Globus pallidus (tissue), 1 donor: ENCODE measurements at regions not wholly inside any gene's neighbourhood (a gene's known extent, or its start where the extent isn't known, plus 50 kb on each side); places are given as distances from the start of the nearest gene placed in this dataset.
"Not testable (repeated sequence)": the region's sequence is repeated elsewhere in the genome, so short reads cannot be mapped to it uniquely, and the experiment has no call there.

Source experiments
- DNase-seq: peaks from one replicate; pipeline ENCODE4 v3.0.0-alpha.2; 2015; ENCODE audit warnings: low spot score

- no peak for DNase-seq
Observed at GRCh38 chr12:67082221-67082620, 186.9 kb upstream of the CAND1 start.

GRCh38 chr12:67085699-67086098 lies 183.5 kb upstream of the CAND1 start:
- DNase-seq: no peak

GRCh38 chr12:67086116-67086515 lies 183.0 kb upstream of the CAND1 start:
- no peak for DNase-seq

GRCh38 chr12:67088401-67089118 lies 180.6 kb upstream of the CAND1 start:
- DNase-seq: no peak

GRCh38 chr12:67091204-67091603 lies 178.0 kb upstream of the CAND1 start:
- DNase-seq: peak; percentile 30

GRCh38 chr12:67091678-67092077 lies 177.5 kb upstream of the CAND1 start:
- DNase-seq: no peak

- not testable (repeated sequence) for DNase-seq
Observed at GRCh38 chr12:67092934-67093333, 176.2 kb upstream of the CAND1 start.

GRCh38 chr12:67096533-67097318 lies 172.4 kb upstream of the CAND1 start:
- DNase-seq: no peak

- no peak for DNase-seq
Observed at GRCh38 chr12:67099858-67100257, 169.3 kb upstream of the CAND1 start.

- DNase-seq: no peak
Observed at GRCh38 chr12:67103521-67103920, 165.6 kb upstream of the CAND1 start.

- no peak for DNase-seq
Observed at GRCh38 chr12:67107235-67107634, 161.9 kb upstream of the CAND1 start.

- no peak for DNase-seq
Observed at GRCh38 chr12:67107751-67108269, 161.3 kb upstream of the CAND1 start.

GRCh38 chr12:67110345-67110744 lies 158.8 kb upstream of the CAND1 start:
- DNase-seq: not testable (repeated sequence)

- no peak for DNase-seq
Observed at GRCh38 chr12:67111182-67111581, 158.0 kb upstream of the CAND1 start.

GRCh38 chr12:67112586-67112985 lies 156.6 kb upstream of the CAND1 start:
- no peak for DNase-seq

- no peak for DNase-seq
Observed at GRCh38 chr12:67116134-67116533, 153.0 kb upstream of the CAND1 start.

GRCh38 chr12:67122584-67122983 lies 146.6 kb upstream of the CAND1 start:
- DNase-seq: no peak

GRCh38 chr12:67137256-67137655 lies 131.9 kb upstream of the CAND1 start:
- no peak for DNase-seq

- no peak for DNase-seq
Observed at GRCh38 chr12:67141296-67142018, 127.7 kb upstream of the CAND1 start.

GRCh38 chr12:67145692-67146091 lies 123.5 kb upstream of the CAND1 start:
- DNase-seq: no peak

- no peak for DNase-seq
Observed at GRCh38 chr12:67147030-67147429, 122.1 kb upstream of the CAND1 start.

GRCh38 chr12:67147447-67147846 lies 121.7 kb upstream of the CAND1 start:
- DNase-seq: no peak

GRCh38 chr12:67148265-67148664 lies 120.9 kb upstream of the CAND1 start:
- DNase-seq: no peak
